ENCODE measurements at regions not wholly inside any gene's neighbourhood (a gene's known extent, or its start where the extent isn't known, plus 50 kb on each side); places are given as distances from the start of the nearest gene placed in this dataset.

- H3K18ac ChIP-seq (ENCODE audit: extremely low read depth, low read length), result no peak overlapping the region
- no peak overlapping the region for H3K4ac ChIP-seq (replicated peaks; ENCODE audit: insufficient read length, low read depth, low read length)
- CTCF ChIA-PET (ENCODE audit: partially characterized antibody), result no interaction called here
- no peak overlapping the region for H2BK120ac ChIP-seq (replicated peaks; ENCODE audit: low read depth, low read length)
- H4K8ac ChIP-seq (ENCODE audit: extremely low read depth, insufficient read depth, low read length), result no peak overlapping the region
- H3K9me3 ChIP-seq (ENCODE audit: insufficient read depth in 2 of 2, low read depth in 1 of 2, low read length in 1 of 2), result no peaks in the 10 kb centered on the region
- no peaks in the 10 kb centered on the region for H3K23me2 ChIP-seq (ENCODE audit: low read depth, low read length)
- H3K27ac ChIP-seq (ENCODE audit: low read depth, low read length), result no peak overlapping the region
- no peak overlapping the region for H4K5ac ChIP-seq (ENCODE audit: insufficient read length, low read depth, low read length)
- H3K14ac ChIP-seq (ENCODE audit: insufficient read length), result no peak overlapping the region
- no peaks in the 10 kb centered on the region for H3K36me3 ChIP-seq (ENCODE audit: control insufficient read depth in 2 of 4, insufficient read depth in 4 of 4, low read length in 3 of 4)
- H2BK12ac ChIP-seq (ENCODE audit: low read depth, low read length), result no peak overlapping the region
- FAIRE-seq (no peak), DNase-seq (ENCODE audit: low read depth in 1 of 2, low spot score in 2 of 2) (no peak)
- no peak overlapping the region for H3K23ac ChIP-seq (ENCODE audit: insufficient read length)
- H2BK15ac ChIP-seq (ENCODE audit: low read length), result no peak overlapping the region
- TF ChIP-seq PHF8 (conservative IDR thresholded peaks at IDR 0.05; ENCODE audit: low read depth, low read length) (no peak), RXRA (IDR thresholded peaks at IDR 0.05; ENCODE audit: insufficient read depth, low read depth, low read length) (no peak), EZH2 (IDR thresholded peaks at IDR 0.05; ENCODE audit: low read depth, low read length, severe bottlenecking) (no peak), CHD1 (IDR thresholded peaks at IDR 0.05; ENCODE audit: low read depth, low read length) (no peak), SAP30 (IDR thresholded peaks at IDR 0.05; ENCODE audit: insufficient read depth, insufficient replicate concordance, low read length) (no peak), TCF12 (IDR thresholded peaks at IDR 0.05; ENCODE audit: low read depth, low read length) (no peak), SRF (IDR thresholded peaks at IDR 0.05; ENCODE audit: low read depth, low read length) (no peak), TEAD4 (IDR thresholded peaks at IDR 0.05; ENCODE audit: low read depth, low read length) (no peak), MAX (IDR thresholded peaks at IDR 0.05) (no peak)
- no peak overlapping the region for H2AK5ac ChIP-seq (ENCODE audit: low read depth, low read length)
- H3K4me2 ChIP-seq (ENCODE audit: insufficient read depth in 1 of 2, low read depth in 2 of 2, low read length in 2 of 2), result no peak overlapping the region
- no peak overlapping the region for H2BK5ac ChIP-seq (ENCODE audit: low read depth, low read length)
- H3K4me1 ChIP-seq (replicated peaks in 1 of 4; ENCODE audit: control insufficient read depth in 3 of 4, insufficient read depth in 4 of 4, low read length in 3 of 4), result no peaks in the 10 kb centered on the region
- no peak overlapping the region for H4K91ac ChIP-seq (replicated peaks; ENCODE audit: insufficient read length, low read length)
- H3K9ac ChIP-seq (replicated peaks in 1 of 4; ENCODE audit: extremely low read depth in 1 of 4, low read depth in 3 of 4, low read length in 3 of 4), result no peak overlapping the region
- H3K4me3 ChIP-seq (ENCODE audit: extremely low read depth in 1 of 4, insufficient read depth in 2 of 4, low read depth in 3 of 4, low read length in 4 of 4), result no peak overlapping the region
- H3K79me1 ChIP-seq (ENCODE audit: low read depth, low read length), result no peaks in the 10 kb centered on the region
- H3K79me2 ChIP-seq (ENCODE audit: control insufficient read depth in 1 of 2, insufficient read depth in 2 of 2, low read length in 2 of 2), result no peaks in the 10 kb centered on the region
- POLR2A ChIA-PET (ENCODE audit: partially characterized antibody), result no interaction called here
- no peak overlapping the region for H3K56ac ChIP-seq (replicated peaks; ENCODE audit: insufficient read length, low read depth, low read length)
- no peaks in the 10 kb centered on the region for H3K27me3 ChIP-seq (replicated peaks in 1 of 4; ENCODE audit: control insufficient read depth in 3 of 4, extremely low read depth in 1 of 4, insufficient read depth in 3 of 4, low read length in 3 of 4)
- no peaks in the 10 kb centered on the region for H4K20me1 ChIP-seq (replicated peaks in 1 of 2; ENCODE audit: control insufficient read depth in 1 of 2, insufficient read depth in 2 of 2, low read length in 2 of 2)
- H2AFZ ChIP-seq (ENCODE audit: low read length), result no peak overlapping the region
- H2BK20ac ChIP-seq (ENCODE audit: low read length), result no peak overlapping the region
These were observed 1736.7 kb upstream of the PRR20A start for GRCh38 chr13:55403887-55404487.

Measured in H1 (cell line).